Endothelial cell of umbilical vein (primary cell): ENCODE measurements at regions not wholly inside any gene's neighbourhood (a gene's known extent, or its start where the extent isn't known, plus 50 kb on each side); places are given as distances from the start of the nearest gene placed in this dataset.

Experiments
- EZH2 ChIP-seq: IDR thresholded peaks from 2 replicates; pipeline ENCODE4 v1.6.1; 2012; ENCODE audit warnings: borderline replicate concordance, low read depth, mild to moderate bottlenecking, moderate library complexity, low read length, inconsistent platforms; ENCODE audit not compliant: severe bottlenecking
- JUN ChIP-seq: IDR thresholded peaks from 2 replicates; pipeline ENCODE4 v1.6.1; 2011; ENCODE audit warnings: borderline replicate concordance, low read depth; ENCODE audit not compliant: insufficient read length, insufficient read depth
- MYC ChIP-seq: IDR thresholded peaks from one replicate; pipeline ENCODE4 v1.6.1; 2011; ENCODE audit warnings: mild to moderate bottlenecking, low read depth, low read length
- POLR2A ChIP-seq: IDR thresholded peaks from 2 replicates; pipeline ENCODE4 v1.6.1; 2012; ENCODE audit warnings: low read depth, mild to moderate bottlenecking, control low read depth, low read length
- POLR2AphosphoS5 ChIP-seq: IDR thresholded peaks from 2 replicates; pipeline ENCODE4 v1.6.1; 2012; ENCODE audit warnings: low read depth, mild to moderate bottlenecking, control low read depth, low read length, moderate library complexity; ENCODE audit not compliant: insufficient read depth
- TF ChIP-seq, protein P1 (sequence below), 2 donors: IDR thresholded peaks; 1 replicate in 1 of 2; 2 replicates in 1 of 2; pipeline ENCODE4 v1.5.1; 2011; ENCODE audit warnings: low read length in 2 of 2, mild to moderate bottlenecking in 2 of 2, moderate library complexity in 2 of 2, control low read depth in 1 of 2, inconsistent platforms in 1 of 2, low read depth in 1 of 2; ENCODE audit not compliant: insufficient read depth in 1 of 2; ENCODE audit errors: extremely low read depth in 1 of 2

- TF ChIP-seq, protein P1, sequence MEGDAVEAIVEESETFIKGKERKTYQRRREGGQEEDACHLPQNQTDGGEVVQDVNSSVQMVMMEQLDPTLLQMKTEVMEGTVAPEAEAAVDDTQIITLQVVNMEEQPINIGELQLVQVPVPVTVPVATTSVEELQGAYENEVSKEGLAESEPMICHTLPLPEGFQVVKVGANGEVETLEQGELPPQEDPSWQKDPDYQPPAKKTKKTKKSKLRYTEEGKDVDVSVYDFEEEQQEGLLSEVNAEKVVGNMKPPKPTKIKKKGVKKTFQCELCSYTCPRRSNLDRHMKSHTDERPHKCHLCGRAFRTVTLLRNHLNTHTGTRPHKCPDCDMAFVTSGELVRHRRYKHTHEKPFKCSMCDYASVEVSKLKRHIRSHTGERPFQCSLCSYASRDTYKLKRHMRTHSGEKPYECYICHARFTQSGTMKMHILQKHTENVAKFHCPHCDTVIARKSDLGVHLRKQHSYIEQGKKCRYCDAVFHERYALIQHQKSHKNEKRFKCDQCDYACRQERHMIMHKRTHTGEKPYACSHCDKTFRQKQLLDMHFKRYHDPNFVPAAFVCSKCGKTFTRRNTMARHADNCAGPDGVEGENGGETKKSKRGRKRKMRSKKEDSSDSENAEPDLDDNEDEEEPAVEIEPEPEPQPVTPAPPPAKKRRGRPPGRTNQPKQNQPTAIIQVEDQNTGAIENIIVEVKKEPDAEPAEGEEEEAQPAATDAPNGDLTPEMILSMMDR (IDR thresholded peaks at IDR 0.05; ENCODE audit: extremely low read depth in 1 of 2, insufficient read depth in 1 of 2, low read depth in 1 of 2, low read length in 2 of 2) = no peak
- TF ChIP-seq POLR2A = no peak
- TF ChIP-seq POLR2AphosphoS5 = no peak
- TF ChIP-seq EZH2 = no peak
- TF ChIP-seq JUN = no peak
- TF ChIP-seq MYC = no peak
Observed at GRCh38 chr1:57794078-57794477, 370.2 kb upstream of the DAB1 start.
